Ecto neural progenitor cell (in vitro differentiated cells): ENCODE measurements at regions not wholly inside any gene's neighbourhood (a gene's known extent, or its start where the extent isn't known, plus 50 kb on each side); places are given as distances from the start of the nearest gene placed in this dataset.
"Not testable (repeated sequence)": the region's sequence is repeated elsewhere in the genome, so short reads cannot be mapped to it uniquely, and the experiment has no call there.

Source experiments
- DNase-seq: peaks from one replicate; pipeline ENCODE4 v3.0.0-alpha.2; 2018; ENCODE audit warnings: low spot score

DNA sequence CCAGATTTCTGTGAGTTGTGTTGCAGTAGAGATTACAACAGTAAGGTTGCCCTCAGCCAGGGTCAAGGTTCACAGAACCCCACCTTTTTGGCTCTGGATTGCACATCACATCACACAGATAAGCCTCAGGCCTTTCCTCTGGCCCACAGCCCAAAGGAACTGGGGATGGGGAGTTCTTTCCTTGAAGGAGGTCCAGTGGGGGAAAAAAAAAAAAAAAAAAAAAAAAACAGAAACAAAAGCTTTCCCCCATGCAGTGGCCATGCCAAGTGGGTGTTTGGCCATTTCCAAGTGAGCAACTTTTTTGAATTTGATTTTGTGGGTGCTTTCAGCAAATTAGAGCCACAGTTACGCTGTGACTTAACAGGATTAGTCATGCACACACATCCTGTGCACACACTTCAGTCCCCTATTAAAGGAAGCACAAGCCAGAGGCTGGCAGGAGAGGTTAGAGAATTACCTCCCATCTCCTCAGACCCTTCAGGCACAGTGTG is 79.3 kb upstream of the NANOS1 start:
- no peak for DNase-seq

DNA sequence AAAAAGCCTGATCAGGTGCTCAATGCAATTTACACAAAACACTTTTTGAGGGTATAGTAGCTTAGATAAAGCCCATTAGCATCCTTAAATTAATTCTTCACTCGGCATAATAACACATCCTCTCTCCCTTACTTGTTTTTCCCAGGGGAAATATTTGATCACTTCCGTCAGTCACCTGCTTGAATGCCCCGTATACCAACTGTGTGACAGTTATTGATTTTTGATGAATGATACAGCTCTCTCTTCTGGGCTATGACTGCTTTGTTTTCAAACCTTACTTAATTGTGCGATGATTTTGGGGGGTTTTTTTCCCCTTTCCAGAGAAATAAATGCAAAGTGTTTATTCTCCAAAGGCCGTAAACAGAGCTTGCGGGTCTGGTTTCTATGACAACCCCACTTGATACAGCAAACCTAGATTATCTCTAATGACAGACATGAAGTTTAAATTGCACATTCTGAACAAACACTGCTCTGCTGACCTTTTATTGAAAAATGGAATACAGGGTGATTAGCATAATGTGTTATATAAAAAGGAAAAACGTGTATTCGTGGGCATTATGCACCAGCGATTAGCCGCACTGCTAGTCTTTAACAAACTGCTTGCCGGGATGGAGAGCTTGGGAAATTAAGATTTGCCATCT is 78.4 kb upstream of the NANOS1 start:
- DNase-seq, result no peak

DNA sequence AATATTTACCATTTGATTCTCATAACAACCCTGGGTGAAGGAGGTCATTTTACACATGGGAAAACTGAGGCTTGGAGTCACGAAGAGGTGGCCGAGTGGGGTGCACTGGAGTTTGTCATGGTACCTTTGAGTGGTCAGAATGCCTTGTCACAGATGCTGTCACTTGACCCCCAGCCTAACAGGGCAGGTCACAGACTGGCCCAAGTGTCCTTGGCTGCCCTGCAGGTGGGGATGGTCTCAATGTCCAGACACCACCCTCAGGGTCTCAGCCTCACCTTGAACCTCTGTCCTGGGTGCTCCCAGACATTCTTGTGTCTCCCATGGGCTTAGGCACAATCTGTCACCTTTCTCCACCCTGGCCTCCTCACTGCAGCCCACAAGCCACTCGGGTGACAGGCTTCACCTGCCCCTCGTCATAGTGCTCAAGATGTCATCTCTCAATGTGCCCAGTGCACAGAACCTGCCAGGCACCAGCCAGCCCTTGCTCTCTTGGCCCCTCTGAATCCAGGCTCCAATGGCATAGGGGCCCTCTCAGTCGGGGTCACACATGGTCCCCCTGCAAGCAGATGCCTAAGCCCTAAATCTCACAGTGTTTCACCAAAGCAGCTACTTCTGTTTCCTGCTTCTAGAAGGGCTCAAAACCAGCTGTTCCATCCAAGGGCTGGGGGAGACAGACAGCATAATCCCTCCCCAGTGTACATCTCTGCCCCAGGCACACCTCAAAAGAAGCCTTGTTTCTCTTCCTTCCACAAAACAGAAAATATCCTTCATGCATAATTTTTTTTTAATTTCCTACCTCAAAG is 76.8 kb upstream of the NANOS1 start:
- DNase-seq, result no peak

DNA sequence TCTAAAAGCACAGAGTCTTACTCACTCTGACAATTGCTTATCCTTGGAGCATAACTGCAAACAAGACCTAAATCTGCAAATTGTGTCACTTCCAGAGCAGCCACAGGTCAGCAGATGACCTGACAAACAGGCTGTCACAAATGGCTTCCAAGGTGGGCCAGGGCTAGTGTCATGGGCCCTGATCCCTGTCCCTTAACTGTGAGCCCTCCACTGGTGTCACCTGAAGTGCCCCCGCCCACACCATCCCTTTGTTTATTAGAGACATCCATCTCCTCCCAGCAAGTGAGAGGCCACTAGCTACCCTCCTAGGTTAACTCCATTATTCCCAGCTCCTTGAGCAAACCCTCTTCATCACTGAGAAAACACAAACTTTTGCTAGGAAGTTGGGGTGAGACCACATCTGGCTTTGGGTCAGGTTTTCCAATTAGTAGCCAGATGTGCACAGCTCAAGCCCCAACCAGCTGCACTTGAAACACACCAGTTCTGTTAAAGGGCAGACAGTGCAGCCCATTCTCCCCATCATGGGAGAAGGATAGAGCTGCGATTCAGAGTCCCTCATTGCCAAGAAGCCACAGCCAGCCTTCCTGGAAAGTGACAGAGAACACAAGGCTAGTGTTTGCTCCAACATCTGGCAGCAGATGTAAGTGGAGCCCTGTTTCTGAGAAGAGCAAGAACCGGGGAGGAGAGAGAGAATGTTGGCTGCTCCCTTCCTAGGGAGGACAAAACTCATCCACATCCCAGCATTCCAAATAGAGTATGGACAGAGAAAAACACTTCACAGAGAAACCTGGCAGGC is 75.7 kb upstream of the NANOS1 start:
- DNase-seq, result peak; percentile 32

DNA sequence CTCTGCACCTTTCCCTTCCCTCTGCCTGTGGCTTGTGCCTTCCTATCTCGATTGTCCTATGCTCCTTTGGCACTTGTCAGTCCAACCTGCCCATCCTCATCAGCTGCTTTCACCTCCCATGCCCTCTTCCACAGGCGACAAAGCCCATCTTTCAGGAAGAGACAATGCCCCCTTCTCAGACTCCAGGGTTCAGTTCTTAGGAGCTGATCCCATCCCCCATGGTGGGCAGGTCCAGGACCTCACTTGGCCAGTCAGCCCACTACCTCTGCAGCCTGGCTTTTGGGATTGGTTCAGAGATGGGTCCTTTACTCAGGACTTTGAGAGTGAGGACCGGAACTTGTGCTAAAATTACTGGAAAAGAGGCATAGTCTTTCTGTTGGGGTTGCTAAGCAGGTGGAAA is 74.0 kb upstream of the NANOS1 start:
- DNase-seq, result peak; percentile 35

DNA sequence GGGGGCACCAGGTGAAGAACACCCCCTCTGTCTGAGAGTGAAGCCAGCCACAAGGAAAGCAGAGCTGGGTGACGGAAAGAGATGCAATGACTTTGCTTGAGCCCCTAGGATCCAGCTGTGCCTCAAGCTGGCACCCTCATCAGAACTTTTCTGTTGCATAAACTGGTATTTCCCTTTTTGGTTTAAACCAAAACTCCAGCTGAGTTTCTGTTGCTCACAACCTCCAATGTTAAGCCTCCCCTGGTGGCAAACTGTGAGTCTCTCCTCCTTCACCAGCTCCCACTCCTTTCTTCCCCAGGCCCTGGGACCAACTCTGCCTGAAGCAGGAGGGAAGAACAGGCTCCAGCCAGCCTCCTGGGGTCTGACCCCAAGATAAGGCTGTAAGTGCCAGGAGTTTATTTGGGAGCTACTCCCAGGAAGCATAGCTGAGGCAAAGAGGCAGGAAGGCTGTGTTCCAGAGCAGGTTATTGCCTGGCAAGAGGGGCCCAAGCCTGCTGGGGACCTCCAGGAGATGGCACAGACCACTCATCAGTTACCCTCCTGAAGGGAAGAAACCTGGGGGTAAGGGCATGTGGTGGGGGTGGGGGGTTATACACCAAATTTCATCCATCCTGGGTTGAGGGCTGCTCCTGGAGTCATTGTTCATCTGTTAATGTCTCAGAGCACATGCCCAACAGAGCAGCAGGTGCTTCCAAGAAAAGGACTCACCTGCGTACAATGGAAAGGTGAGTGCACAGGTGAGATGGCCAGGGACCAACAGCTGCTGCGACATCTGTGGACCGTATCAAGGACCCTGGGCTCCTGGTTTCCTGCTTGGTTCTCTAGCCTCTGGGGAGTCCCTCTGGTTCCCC is 73.3 kb upstream of the NANOS1 start:
- DNase-seq, result peak; percentile 23

DNA sequence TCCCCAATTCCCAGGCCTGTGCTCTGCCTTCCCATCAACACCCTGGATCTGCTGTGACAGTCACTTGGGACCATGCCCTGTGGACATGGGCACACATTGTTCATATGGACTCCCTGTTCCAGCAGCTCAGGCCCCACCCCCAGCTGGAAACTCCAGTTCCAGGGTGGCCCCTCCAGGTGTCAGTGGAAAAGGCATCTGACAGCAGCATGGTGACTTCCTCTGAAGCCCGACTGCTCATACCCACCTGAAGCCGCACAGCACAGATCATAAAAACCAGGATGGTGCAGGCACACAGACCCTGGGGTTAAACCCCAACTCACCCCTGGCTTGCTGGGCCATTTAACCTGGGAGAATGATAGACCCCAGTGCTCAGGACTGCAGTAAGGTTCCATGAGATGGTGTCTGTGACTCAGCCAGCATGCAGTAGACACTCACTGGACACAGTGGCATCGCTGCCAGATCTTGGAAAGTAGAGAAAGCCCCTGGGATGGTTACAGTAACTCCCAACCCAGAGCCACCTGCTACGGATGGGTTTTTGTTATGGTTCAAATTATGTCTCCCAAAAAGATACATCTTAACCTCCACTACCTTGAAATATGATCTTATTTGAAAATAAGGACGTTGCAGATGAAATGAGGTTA is 72.6 kb upstream of the NANOS1 start:
- DNase-seq, result peak; percentile 32

DNA sequence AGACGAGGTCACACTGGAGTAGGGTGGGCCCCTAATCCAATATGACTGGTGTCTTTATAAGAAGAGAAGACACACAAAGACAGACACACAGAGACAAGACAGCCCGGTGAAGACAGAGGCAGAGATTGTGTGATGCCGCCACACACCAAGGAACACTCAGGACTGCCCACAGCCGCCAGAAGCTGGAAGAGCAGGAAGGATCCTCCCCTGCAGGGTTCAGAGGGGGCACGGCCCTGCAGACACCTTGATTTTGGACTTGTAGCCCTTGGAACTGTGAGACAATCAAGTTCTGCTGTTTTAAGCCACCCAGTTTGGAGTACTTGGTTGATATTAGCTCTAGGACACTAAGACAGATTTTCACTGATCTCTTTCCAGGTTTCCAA is 72.1 kb upstream of the NANOS1 start:
- DNase-seq, result no peak

DNA sequence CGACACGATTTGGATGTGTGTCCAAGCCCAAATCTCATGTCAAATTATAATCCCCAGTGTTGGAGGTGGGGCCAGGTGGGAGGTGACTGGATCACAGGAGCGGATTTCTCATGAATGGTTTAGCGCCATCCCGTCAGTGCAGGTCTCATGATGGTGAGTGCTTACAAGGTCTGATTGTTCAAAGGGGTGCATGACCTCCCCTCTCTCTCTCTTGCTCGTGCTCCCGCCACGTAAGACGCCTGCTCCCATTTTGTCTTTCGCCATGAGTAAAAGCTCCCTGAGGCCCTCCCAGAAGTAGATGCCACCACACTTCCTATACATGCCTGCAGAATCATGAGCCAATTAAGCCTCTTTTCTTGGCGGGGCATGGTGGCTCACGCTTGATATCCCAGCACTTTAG is 71.5 kb upstream of the NANOS1 start:
- peak; percentile 32 for DNase-seq

DNA sequence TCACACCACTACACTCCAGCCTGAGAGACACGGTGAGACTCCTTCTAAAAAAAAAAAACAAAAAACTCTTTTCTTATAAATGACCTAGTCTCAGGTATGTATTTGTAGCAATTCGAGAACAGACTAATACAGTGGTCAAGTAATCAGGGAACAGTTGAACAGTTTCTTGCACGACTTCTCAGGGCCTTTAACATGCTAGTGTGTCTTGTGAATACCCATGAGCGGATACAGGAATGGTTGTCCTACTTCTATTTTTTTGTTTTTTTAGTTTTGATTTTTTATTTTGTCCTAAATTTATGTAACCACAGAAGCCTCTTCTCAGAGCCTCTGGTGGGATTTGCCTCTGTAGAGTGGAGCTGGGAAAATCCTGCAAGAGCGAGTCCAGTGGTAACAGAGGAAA is 71.0 kb upstream of the NANOS1 start:
- peak; percentile 12 for DNase-seq

DNA sequence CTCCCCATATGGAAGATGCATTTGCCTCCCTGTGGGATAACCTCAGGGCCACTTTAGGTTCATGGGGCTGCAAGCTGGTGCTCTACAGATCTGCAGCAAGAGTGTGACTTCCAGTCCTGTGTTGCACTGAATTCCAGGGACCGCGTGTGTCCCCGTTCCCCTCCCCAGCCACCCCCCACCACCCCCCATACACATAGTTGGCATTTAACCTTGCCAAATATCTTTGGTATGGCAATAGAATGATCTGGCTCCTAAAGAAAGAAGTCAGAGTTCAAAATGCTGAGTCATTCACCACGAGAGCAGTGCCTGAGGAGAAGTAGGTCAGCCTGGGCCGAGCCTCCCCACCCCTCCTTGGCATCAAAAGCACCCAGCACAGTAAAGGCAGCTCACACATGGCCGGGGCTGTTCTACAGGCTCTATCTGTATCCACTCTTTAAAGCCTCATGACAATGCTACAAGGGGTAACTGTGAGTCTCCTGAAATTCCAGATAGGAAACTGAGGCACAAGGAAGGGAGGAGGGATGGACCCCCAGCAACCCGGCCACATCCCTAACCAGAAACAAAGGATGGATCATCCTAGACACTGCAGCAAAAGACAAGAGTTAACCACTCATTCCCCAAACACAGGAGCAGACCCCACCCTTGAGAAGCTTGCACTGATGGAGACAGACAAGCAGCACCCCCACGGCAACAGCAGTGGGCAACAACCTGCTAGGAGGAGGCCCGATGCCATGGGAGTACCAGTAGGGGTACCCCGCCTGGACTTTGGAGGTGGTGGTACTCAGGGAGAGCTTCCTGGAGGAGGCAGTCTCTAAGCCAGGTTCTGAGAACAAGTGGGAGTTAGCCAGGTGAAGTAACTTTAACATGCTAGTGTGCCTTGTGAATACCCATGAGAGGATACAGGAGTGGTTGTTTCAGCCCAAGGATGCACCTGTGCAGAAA is 70.3 kb upstream of the NANOS1 start:
- peak; percentile 36 for DNase-seq

DNA sequence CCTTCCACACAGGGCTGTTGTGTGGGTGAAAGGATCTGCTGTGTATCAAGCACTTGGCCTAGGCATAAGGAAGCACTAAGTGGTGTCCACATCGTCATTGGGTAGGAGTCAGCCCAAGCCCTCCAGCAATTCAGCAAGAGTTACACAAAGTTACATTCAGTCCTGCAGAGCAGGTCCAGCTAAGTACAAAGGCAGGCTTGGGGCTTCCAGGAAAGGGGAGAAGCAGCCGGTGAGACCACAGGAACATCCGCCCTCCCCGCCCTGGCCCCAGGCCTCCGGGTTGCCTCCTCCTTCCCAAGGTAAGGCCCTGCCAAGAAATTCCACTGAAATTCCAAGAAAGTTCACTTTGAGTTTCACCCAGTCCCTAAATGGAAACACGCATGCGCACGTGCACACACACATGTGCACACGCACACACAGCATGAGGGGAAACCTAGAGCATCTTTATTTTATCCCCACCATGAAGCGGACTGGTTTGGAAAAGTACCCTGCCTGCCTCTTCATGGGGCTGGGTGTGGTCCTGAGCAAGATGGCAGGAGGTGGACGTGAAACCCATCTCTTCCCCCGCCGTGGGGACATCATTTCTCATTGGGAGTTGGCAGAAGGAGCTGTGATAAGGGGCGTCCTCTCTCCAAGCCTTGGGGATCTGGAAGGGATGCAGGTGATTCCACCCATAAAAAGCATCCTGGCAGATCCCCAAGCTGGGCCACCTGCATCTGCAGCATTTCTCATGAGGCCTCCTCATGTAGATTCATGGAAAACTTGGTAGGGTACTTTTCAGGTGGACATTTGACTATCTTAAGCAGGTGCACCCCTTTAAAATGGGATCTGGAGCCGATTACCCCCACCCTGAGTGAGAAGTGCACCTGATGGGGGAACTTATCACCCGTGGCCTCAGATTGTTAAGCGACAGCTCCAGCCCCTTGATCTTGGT is 69.1 kb upstream of the NANOS1 start:
- DNase-seq, result peak; percentile 47

DNA sequence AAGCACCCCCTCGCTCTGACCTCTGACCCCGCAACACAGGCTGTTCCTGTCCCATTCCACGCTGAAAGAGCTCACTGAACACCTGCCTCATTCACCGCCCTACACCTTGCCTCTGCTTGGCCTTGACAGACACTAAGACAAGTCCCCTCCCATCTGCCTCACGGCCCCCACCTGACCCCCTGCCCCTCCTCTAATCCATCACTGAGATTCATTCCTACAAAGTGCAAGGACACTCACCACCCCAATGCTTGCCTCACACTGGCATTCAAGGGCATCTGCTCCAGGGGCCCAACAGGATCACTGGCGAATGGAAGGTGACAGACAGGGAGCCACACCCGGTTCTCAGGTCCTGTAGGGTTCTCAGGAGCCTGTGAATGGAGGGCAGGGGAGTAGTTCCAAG is 68.1 kb upstream of the NANOS1 start:
- DNase-seq, result peak; percentile 29

DNA sequence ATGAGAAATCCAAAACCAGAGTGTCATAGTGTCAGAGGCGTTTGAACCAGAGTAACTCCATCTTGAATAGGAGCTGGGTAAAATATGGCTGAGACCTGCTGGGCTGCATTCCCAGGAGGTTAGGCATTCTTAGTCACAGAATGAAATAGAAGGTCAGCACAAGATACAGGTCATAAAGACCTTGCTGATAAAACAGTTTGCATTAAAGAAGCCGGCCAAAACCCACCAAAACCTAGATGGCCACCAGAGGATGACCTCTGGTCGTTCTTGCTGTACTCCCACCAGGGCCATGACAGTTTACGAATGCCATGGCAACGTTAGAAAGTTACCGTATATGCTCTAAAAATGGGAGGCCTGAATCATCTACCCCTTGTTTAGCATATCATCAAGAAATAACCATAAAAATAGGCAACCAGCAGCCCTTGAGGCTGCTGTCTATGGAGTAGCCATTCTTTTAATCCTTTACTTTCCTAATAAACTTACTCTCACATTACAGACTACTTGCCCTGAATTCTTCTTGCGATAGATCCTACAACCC is 67.1 kb upstream of the NANOS1 start:
- not testable (repeated sequence) for DNase-seq

DNA sequence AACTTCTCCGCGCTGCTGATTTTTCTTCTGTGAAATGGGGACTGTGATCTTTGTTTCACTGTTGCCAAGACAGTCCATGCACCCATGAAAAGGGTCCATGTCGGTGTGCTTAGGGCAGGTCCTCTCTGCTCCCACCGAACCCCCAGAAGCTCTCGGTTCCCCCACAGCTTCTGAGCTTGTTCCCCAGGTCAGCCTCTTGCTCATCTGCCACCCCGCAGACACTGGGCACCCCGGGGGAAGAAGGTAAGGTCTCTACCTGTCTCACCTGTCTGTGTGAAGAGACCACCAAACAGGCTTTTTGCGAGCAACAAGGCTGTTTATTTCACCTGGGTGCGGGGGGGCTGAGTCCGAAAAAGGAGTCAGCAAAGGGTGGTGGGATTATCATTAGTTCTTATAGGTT is 66.2 kb upstream of the NANOS1 start:
- peak; percentile 32 for DNase-seq

DNA sequence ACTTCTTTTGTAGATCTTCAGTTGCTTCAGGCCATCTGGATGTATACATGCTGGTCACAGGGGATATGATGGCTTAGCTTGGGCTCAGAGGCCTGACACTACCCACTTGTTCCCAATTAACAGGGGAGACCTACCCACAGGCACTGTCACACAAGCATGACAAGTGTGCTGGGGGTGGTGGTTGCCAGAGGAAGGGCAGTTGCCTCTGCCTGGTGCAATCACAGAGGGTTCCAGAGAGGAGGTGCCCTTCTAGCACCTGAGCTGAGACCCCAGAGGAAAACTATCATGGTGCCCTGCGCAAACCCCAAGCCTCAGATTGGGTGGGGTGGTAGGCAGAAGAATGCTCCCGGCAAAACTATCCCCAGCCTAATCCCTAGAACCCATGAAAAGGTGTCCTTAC is 65.6 kb upstream of the NANOS1 start:
- DNase-seq, result no peak

DNA sequence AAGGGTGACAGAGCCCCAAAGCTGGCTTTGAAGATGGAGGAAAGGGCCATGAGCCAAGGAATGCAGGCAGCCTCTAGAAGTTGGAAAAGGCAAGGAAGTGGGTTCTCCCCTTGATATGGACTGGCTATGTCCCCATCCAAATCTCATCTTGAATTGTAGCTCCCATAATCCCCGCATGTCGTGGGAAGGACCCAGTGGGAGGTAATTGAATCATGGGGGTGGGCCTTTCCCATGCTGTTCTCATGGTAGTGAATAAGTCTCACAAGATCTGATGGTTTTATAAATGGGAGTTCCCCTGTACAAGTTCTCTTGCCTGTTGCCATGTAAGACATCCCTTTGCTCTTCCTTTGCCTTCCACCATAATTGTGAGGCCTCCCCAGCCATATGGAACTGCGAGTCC is 65.0 kb upstream of the NANOS1 start:
- not testable (repeated sequence) for DNase-seq

DNA sequence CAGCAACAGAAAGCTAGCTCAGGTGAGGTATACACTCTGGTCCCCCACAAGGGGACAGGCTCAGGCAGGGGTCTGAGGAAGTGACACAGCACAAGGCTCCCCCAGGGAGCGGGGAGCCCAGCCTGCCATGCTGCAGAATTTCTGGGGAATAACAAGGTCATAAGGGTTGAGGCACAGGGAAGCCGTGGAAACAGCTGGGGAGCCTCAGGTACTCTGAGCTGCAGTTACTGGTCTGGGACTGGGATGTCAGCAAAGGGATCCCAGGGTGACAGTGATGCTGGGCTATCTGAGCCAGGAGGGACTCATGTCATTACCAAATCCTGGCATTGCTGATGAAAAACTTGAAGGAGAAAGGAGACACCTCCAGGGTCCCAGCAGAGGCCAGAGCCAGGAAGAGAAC is 64.4 kb upstream of the NANOS1 start:
- peak; percentile 31 for DNase-seq

DNA sequence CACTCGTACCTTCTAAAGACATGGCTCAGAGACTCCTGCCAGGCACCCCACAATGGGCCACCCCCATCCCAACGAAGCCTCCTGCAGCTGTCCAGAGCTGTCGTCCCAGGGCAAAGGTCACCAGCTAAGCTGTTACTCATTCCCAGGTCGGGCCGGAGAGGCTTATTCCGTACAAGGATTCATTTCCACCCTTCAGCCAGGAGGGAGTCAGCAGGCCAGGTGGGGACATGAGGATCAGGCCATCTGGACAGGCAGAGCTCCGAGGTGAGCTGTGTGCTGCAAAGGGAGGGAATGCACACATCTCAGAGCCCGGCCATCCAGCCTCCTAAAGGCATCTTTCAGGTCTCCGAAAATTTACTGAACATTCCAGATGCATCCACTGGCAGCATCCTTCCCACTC is 63.9 kb upstream of the NANOS1 start:
- DNase-seq, result peak; percentile 62
